Tibial nerve (tissue), 4 donors: ENCODE measurements at regions not wholly inside any gene's neighbourhood (a gene's known extent, or its start where the extent isn't known, plus 50 kb on each side); places are given as distances from the start of the nearest gene placed in this dataset.

Source experiments
- EP300 ChIP-seq, 2 donors: sonication (generic); formaldehyde crosslinking; IDR thresholded peaks; one replicate each; pipeline ENCODE4 v1.6.1; 2017; ENCODE audit warnings: antibody characterized with exemption in 2 of 2, mild to moderate bottlenecking in 1 of 2
- POLR2A ChIP-seq, 2 donors: fragments of 450-650 bp; IDR thresholded peaks; one replicate each; pipeline ENCODE4 v1.6.1; 2017; ENCODE audit warnings: antibody characterized with exemption in 2 of 2, mild to moderate bottlenecking in 2 of 2, moderate library complexity in 2 of 2
- TF ChIP-seq, protein P1 (sequence below), 5 experiments: fragments of 200-600 bp in 3 of 5; fragments of 450-650 bp in 2 of 5; sonication (generic) in 3 of 5; IDR thresholded peaks; one replicate each; pipeline ENCODE4 v1.5.1; 2016 to 2019; ENCODE audit warnings: antibody characterized with exemption in 5 of 5, mild to moderate bottlenecking in 3 of 5, moderate library complexity in 2 of 5

DNA sequence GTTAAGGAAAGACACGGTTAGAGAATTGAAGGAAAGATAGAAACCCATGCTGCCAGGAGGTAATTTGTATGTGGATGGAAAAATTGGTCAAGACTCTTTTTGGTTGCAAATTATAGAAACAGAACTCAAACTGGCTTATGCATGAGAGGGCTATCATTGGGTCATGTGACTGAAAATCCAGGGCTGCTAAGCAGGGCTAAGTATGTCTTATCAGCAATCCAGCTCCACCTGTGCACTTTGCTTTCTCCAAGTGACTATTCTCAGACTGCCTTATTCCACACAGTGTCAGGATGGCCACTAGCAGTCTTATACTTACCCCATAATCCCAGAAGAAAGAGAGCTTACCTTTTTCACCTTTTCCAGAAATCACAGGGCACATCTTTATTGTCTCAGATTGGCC lies 113.5 kb downstream of the CBLN1 start:
- TF ChIP-seq, protein P1, sequence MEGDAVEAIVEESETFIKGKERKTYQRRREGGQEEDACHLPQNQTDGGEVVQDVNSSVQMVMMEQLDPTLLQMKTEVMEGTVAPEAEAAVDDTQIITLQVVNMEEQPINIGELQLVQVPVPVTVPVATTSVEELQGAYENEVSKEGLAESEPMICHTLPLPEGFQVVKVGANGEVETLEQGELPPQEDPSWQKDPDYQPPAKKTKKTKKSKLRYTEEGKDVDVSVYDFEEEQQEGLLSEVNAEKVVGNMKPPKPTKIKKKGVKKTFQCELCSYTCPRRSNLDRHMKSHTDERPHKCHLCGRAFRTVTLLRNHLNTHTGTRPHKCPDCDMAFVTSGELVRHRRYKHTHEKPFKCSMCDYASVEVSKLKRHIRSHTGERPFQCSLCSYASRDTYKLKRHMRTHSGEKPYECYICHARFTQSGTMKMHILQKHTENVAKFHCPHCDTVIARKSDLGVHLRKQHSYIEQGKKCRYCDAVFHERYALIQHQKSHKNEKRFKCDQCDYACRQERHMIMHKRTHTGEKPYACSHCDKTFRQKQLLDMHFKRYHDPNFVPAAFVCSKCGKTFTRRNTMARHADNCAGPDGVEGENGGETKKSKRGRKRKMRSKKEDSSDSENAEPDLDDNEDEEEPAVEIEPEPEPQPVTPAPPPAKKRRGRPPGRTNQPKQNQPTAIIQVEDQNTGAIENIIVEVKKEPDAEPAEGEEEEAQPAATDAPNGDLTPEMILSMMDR (IDR thresholded peaks at IDR 0.05), result no peak
- TF ChIP-seq POLR2A (IDR thresholded peaks at IDR 0.05) (no peak), EP300 (IDR thresholded peaks at IDR 0.05) (no peak)
